Stimulated activated CD4-positive, alpha-beta T cell treated with anti-CD3 and anti-CD28 coated beads, TNF-alpha, amount 100 ng/mL, for 4 hours (primary cell): ENCODE measurements at regions not wholly inside any gene's neighbourhood (a gene's known extent, or its start where the extent isn't known, plus 50 kb on each side); places are given as distances from the start of the nearest gene placed in this dataset.
"Not testable (repeated sequence)": the region's sequence is repeated elsewhere in the genome, so short reads cannot be mapped to it uniquely, and the experiment has no call there.

Source experiments
- DNase-seq, 3 experiments: peaks; one replicate each; pipeline ENCODE4 v3.0.0-alpha.2; 2020; ENCODE audit warnings: low read depth in 3 of 3

DNA sequence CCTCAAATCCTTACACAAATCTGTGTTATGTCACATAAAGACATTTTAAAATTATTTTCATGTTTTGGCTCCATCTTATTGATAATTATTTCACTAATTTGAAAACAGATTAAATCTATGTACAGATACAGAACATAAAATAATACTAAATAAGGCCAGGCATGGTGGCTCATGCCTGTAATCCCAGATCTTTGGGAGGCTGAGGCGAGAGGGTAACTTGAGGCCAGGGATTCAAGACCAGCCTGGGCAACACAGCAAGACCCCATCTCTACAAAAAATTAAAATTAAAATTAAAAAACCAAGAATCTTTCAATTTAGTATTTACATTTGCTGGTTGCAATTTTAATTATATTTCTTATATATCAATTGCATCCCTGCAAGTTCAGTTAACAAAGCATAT is 246.4 kb upstream of the MKLN1 start:
- DNase-seq = no peak

DNA sequence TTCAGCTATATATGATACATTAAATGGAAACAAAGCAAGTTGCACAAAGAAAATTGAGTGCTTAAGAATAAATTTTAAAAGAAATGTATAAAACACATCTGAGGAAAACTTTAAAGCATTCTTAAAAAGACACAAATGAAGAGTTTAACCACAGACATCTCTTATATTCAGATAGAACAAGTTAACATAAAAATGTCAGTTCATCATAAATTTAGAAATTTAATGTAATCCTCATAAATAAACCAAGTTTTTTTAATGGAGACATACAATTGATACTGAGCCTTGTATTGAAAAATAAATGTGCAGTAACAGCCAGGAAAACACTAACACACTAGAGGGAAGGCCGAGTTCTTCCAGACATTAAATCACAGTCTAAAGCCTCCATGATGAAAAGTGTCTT is 243.9 kb upstream of the MKLN1 start:
- DNase-seq = no peak

DNA sequence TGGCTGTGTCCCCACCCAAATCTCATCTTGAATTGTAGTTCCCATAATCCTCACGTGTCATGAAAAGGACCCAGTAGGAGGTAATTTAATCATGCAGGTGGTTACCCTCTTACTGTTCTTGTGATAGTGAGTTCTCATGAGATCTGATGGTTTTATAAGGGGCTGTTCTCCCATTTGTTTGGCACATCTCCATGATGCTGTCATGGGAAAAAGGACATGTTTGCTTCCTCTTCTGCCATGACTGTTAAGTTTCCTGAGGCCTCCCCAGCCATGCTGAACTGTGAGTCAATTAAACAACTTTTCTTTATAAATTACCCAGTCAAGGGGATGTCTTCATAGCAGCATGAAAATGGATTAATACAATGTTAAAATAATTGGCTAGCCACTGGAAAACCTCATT is 243.3 kb upstream of the MKLN1 start:
- not testable (repeated sequence) for DNase-seq

DNA sequence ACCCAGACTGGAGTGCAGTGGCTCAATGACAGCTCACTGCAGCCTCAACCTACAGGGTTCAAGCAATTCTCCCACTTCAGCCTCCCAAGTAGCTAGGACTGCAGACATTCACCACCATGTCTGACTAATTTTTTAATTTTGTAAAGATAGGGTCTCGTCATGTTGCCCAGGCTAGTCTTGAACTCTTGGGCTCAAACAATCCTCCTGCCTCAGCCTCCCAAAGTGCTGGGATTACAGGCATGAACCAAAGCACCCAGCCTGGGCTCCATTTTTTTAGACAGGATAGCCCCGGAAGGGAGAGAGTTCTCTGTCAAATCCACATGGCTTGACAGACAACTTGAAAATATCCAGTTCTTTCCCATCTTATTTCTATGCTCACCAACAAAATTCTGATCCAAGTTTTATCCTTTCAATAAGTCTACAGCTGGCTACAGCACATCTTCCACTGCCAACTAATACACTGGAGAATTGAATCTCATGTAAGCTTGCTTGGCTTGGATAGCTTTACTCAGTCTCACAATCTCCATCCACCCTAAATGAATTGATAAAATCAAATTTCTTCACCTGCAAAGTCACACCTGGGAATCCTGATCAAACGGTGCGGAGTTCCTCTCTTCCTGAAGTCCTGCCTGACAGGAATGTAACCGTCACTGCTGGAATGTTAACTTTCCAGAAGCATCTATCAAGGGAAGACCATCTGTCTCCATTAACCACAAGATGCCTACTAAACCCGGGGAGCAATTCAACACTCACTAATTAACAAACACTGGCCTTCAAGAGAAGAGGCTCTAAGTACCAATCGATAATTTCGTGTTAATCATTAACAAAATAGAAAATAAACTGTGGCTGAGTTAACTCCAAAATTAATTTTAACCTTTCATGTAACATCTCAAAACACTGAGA is 239.7 kb upstream of the MKLN1 start:
- DNase-seq = no peak

DNA sequence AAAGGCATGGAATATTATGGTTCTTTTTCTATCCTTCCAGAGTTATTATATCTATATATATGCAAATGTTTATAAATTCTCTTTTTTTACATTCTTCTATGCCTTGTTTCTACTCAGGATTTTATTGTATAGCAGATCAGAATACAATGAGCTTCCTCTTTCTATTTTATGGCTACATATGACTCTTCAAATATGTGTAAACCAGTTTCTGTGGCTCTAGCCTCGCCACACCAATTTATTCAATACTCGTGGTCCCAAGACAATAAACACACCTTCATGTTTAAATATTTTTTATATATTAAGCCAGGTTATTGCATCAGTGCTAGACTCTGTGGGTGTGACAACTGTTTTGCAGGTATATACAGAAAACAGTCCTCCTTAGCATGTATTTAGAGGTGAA is 237.5 kb upstream of the MKLN1 start:
- DNase-seq = no peak

DNA sequence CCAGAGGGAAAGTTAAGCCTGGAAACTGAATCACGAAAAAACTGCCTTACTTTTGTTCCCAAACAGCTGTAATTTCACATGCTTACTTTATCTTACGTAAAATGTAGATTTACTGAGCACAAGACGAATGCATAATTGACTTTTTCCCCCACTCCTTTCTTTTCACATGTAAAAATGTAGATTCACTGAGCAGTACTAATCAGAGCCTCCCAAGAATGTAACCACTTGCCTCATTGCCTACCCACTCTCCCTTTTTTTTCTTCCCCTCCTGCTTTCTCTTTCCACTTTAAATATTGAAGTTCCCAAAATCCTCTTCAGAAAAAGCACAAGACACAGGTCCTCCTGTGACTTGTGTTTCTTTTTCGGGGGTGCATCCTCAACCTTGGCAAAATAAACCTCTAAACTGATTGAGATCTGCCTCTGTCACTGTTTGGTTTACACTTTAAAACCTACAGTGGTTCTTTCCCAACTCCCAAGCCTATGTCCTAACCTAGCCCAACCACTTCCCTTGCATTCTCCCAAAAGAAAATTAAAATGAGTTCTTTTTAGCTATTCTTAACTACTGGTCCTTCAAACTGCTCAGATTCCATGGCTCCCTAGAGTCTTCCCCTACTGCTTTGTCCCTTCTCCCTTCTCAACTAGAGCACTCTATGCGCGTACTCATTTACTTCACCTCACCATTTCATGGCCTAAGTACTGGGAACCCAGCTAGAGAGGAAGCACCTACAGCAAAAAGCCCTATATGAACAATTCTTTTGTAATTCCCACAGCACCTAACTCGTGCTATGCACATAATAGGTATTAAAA is 236.6 kb upstream of the MKLN1 start:
- no peak for DNase-seq

DNA sequence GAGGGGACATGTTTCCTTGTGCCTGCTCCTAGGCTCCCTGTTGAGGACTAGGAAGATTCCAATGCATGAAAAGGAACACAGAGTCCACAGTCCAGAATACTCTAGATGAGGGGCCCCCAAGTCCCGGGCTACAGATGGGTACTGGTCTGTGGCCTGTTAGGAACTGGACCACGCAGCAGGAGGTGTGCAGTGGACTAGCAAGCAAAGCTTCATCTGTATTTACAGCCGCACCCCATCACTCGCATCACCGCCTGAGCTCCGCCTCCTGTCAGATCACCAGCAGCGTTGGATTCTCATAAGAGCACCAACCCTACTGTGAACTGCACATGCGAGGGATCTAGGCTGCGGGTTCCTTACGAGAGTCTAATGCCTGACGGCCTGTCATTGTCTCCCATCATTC is 233.0 kb upstream of the MKLN1 start:
- no peak for DNase-seq

DNA sequence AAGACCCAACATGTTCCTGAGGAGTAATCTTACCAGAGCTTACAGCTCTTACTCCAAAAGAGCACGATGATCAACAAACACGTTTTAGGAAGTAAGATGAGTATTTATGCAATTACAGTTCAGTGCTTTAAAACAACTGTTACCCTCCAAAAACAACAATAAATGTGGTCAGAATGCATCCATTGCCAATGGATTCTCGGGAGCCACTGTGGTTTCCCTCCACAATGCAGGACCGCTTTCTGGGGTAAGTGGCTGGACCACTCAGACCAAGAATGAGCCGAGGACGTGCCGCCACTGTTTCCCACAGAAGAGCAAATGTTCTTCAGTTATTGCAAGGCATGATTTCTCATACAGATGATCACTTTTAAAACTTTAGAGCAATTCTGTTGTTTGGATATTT is 232.3 kb upstream of the MKLN1 start:
- no peak for DNase-seq

DNA sequence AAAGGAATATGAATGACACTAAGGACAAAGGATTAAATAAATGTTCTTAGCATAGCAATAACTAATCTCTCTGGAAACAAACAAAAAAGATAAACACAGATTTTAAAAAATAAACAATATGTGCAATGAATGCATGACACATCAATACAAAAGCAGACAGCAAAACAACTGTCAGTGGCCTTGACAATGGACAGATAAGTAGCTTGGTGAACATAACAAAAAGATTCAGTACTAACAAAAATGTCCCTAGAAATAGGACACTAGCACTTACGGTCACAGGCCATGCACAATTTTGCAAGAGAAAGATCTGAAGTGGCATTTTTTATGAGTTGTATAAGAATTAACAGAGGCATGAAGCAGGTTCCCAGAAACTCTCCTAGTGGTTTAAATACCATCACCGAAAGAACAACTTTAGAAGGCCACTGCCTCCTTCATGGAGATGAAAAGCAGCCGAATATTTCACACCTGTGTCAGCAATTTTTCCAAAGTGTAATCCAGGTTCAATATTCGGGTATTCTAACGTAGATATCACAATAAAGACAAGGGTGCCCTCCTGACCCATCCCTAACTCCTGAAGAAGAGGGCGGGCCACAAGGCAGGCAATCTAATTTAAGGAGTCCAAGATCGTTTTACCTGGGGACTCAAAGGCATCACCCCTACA is 231.3 kb upstream of the MKLN1 start:
- no peak for DNase-seq

DNA sequence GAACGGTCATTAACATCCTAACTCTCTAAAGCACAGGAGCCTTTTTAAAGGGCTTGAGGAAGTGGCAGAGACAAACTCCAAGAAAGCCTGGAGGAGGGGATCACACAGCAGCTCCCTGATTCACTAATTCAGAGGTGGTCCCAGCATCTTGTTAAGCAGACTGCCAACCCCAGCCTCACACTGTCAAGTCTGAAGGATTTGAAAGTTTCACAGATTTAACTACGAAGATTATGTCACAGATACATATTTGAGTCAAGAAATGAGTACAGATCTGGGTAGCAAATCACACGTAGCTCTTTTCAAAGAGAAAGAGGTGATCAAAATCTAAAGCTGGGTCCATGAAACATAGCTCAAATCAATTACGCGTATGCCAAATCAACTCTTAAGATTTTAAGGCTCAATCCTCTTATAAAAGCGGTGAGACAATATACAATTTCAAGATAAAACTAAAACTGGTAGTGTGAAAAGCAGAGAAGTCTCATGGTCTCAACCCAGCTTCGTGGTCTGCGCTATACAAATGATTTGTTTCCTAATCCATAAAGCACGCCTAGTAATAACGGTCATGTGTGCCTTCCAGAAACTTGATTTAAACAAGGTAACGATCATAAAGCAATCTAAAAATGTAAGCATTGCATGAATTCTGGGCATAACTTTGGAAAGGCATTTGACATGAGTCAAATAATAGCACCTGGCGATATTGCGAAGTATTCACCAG is 229.9 kb upstream of the MKLN1 start:
- no peak for DNase-seq

DNA sequence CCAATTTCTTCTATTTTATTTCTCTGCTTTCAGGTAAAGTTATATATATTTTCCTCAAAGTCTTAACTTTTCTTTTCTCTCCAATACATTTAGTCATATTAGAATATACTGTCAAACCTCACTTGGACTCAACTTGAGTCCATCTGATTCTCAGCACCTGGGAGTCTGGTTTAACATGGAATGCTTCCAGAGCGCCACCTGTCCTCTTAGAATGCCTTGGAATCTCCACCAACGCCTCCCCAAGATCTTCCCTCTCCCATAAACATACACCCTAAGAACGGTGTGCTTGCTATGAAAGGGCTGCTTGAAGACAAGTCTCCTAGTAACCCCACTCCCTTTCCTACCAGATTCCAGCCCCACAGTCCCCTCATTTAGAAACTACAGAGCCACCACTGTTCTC is 229.1 kb upstream of the MKLN1 start:
- no peak for DNase-seq

DNA sequence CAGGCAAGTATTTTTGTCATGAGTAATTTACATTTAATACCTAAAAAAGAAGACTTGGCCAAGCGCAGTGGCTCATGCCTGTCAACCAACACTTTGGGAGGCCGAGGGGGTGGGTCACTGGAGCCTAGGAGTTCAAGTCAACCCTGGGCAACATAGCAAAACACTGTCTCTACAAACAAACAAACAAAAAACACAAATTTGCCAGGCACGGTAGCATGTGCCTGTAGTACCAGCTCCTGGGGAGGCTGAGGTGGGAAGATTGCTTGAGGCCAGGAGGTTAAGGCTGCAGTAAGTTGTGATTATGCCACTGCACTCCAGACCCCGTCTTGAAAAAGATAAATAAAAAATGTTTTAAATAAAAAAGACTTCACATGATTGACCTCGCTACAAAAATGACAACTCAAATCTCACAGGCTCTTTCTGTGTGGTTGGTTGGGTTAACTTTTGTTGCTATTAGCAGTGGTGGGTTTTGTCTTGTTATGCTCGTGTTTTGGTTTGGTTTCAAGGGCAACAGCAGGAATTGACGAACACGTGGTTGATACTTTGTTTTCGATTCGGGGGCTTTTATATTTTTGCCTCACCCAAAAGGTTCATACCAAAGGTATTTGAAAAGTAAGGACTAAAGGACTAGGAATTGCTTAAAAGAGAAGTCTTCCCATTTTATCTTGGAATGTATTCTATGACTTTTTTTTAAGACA is 227.2 kb upstream of the MKLN1 start:
- no peak for DNase-seq

DNA sequence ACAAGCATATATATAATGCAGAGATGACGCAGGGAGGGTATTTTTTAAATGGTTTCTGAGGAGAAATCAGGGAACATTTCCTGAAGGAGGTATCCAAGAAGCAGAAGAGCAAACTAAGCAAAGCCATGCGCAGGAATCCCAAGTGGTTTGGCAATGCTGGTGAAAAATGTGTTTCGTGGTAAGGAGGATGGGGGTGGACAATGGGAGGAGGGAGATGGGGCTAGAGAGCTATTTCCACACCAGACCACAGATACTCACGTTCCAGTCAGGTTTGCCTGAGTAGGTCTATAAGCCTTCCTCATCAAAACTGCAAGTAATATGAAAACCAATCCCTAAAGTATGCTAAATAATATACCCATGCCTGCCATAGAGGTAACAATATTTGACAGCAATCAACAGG is 223.7 kb upstream of the MKLN1 start:
- DNase-seq = no peak

DNA sequence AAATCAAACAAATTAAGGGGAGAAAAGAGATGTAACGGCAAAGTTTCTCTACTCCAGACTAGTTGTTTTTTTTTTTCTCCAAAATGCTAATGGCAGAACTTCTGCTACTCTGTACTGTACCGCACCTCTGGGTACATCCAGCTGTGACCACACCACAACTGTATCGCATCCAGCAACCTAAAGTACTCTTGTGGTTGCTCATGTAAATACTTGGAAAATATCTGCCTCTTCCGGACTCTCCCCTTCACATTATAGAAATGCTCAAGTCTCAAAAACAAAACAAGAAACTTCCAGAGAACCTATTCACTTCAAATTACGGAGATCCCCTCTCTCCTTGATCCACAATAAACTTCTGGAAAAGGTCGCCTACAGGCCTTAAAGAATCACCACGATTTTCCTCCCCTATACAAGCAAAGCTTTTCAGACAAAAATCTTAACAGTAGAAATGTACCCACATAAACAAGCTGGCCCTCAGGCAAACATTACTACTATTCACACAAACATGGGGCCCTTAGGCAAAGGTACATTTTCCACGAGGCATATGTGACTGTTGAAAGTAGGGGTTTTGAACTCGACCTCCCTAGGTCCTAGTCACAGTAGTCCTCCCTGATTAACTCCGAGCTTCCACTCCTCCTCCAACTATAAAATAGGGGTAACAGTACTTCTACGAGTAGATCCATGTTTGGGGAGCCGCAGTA is 222.9 kb upstream of the MKLN1 start:
- DNase-seq = no peak

DNA sequence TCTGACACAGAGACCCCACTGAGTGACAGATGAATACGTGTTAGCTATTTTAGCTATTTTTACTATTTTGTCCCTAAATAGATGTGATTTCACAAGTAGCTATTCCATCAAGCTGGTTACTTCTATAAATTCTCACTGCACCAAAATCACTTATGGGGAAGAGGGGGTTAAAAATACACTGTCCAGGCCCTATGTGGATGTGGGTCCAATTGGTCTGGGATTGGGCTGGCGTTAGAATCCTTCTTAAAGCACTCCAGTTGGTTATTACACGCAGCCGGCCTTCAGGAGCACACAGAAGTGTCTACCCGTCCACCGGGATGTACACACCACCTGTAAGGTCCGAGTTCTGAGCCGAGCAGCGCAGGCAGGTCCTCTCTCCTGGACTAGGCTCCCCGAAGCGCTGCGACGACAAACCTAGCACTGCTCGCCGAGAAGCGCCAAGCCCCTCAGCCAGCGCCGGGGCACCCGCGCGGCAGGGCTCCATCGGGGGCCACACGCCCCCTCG is 222.3 kb upstream of the MKLN1 start:
- DNase-seq = no peak

DNA sequence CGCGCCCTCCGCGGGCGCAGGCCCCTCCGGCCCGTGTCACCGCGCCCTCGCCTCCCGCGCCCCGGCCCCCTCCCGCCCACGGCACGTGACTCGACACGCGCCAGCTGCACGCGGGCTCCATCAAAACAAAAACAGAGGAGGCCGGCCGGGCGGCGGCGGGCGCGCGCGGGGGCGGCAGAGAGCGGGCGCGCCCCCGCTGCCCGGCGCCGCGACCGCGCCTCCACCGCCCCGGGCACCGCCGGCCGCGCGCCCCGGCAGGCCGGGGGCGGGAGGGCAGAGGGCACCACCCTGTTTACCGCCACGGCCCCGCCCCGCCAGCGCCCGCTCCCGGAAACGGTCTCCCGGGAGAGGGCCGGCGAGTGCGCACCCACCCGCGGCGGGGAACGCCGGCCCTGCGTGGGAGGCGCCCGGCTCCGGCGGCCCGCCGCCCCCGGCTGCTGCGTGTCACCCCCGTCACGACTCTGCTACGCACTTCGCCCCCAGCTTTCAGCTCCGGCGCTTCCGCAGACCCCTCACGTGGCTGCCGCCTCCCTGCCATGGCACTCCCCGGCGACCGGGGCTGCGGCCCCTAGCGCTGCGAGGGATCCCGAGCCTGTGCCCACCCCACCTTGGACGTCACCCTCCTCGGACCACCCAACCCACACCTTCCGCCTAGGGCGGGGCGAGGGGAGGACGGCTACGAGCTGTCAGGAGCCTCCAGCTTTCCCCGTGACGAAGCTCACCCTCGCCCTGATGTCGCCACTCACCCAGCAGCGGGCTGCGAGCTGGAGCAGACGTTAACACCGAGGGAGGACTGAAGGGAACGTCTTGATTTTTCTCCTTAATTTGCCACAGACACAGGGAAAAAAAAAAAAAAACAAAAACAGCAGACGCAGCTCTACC is 221.6 kb upstream of the MKLN1 start:
- peak; percentile 65 to 78 (median 78) for DNase-seq

DNA sequence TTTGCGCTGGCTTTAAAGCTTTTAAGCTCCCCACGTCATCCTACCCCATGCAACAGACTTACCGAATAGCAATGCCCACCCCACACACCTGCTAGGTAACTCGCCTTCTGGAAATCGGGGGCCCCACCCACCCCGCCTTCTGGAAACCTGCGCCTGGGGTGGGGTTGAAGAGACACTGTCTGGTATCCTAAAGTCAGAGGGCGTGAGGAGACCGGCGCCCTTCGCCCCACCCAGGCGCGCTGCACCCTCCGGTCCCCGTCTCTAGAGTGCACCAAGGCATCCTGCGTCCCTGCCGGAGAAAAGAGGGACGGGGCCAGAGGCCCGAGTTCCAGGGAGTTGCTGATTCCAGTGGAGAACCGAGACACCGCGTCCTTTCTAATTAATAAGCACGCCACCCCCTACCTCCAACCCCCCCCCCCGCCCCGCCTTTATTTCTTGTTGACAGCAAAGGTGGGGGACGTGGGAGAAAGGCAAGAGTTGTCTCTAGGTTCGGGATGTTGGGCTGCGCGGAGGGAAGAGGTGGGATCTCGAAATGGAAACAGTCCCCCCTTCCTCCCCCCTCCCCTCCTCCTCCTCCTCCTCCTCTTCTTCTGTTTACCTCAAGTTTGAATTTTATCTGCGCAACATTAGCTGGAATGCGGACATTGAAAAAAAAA is 220.9 kb upstream of the MKLN1 start:
- peak in 2 of 3 experiments; percentile 23 to 43 for DNase-seq

DNA sequence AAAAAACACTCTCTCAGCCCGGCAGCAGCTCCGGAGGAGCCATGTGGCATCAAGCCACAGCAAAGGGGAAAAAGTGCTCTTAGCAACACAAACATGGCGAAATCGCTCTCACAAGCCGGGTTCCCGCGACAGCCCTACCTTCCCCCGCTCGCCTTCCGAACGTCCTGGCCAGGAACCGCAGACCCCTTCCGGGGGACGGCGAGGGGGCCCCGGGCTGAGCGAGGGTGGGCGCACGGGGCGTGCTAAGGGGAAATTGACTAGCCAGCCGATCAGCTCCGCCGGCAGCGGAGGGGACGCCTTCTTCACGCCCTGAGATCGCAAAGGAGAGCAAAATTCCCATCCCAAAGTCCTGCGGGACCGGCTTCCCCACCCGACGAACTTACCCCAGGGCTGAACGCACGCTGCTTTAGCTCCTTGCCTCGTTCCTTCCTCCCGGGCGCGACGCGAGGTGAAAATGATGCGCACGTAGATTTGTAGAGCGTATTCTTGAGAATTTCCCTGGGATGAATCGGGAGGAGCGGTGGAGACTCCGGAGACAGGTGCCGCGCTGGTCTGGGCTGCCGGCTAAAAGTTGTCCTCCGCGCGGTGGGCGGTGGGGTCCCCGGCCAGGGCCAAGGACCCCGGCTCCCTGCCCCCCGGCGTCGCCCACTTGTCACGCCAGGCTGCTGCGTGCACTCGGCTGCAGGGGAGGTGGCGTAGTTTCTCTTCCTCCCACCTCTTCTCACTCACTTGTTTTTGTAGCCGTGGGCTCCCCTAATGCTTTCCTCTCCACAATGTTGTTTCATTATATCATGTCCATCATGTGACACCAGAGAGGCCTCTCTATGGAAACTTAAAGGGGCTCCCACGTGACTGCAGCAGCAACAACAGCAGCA is 220.1 kb upstream of the MKLN1 start:
- DNase-seq = peak; percentile 44 to 45 (median 44)
